NCI-H2171 treated with DMSO at 0.1 percent for 48 hours (cell line): ENCODE measurements at regions not wholly inside any gene's neighbourhood (a gene's known extent, or its start where the extent isn't known, plus 50 kb on each side); places are given as distances from the start of the nearest gene placed in this dataset.
A peak's percentile ranks its signal among the peaks of the same experiment; 100 is the strongest.
"Not testable (repeated sequence)": the region's sequence is repeated elsewhere in the genome, so short reads cannot be mapped to it uniquely, and the experiment has no call there.

Experiments
- DNase-seq: peaks from one replicate; lab custom pipeline; 2025; lab: John Stamatoyannopoulos, UW

GRCh38 chr11:109934151-109934550 is 159.0 kb upstream of the ZC3H12C start:
- DNase-seq: no peak

GRCh38 chr11:109936661-109937180 is 156.5 kb upstream of the ZC3H12C start:
- no peak for DNase-seq

DNA sequence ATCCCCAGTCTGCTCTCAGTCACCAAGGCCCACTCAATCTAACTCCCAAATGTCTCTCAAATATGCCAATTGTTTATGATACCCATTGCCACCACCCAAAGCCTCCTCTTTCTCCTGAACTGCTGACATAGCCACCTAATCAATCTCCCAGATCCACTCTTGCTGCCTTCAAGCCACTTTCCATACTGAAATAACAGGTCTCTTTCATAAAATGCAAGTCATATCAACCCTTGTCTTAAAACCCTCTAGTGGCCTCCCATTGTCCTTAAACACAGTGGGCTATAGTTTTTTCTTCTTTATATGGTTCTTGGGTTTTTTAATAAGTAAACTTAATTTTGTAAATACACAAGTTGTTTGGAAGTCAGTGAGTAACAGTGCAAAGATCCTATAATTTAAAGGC is 155.2 kb upstream of the ZC3H12C start:
- DNase-seq: no peak

DNA sequence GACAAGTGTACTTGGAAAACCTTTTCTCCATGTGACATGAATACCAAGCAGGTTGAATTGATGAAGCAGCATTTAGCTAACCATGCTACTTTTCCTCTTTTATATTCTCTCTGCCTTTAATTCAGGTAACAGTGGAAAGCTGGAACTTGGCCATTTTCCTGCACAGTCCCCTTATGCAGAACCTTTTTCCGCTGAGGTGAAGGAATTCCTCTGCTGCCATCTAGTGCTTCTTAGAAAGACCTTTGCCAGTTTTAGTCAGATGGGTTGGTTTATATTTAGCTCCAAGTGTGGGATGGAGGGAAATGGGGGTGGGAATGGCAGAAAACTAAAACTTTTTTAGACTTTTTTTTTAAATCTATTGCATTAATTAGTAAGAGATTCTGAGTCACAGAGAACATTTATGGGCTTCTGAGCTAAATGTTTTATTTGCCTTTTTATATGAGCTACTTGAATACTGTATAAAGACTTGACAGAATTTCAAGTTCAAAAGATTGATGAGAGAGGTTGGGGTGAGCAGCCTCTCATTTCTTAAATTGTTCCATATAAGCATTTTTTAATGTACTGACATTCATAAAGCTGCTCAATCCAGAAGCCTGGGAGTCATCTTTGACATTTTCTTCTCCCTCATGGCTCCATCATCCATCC is 153.9 kb upstream of the ZC3H12C start:
- DNase-seq: peak; percentile 93

DNA sequence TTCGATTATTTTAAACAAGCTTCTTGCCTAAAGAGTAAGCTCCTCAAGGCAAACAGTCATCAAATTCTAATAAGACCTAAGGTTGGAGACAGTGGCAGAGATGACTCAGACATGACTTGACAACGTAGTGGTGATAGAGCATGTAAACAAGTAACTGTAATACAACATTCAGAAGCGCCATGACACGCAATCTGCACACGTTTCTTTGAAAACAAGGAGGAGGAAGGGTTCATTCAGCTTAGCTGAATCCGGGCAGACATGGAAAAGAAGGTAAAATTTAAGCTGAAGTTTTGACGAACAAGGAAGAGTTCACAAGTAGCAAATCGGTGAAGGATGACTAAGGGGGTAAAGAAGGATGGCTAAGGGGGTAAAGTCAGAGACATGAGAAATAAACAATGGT is 152.4 kb upstream of the ZC3H12C start:
- no peak for DNase-seq

GRCh38 chr11:109945626-109946321 is 147.4 kb upstream of the ZC3H12C start:
- DNase-seq: no peak

GRCh38 chr11:109946322-109946846 is 146.8 kb upstream of the ZC3H12C start:
- peak; percentile 89 for DNase-seq

DNA sequence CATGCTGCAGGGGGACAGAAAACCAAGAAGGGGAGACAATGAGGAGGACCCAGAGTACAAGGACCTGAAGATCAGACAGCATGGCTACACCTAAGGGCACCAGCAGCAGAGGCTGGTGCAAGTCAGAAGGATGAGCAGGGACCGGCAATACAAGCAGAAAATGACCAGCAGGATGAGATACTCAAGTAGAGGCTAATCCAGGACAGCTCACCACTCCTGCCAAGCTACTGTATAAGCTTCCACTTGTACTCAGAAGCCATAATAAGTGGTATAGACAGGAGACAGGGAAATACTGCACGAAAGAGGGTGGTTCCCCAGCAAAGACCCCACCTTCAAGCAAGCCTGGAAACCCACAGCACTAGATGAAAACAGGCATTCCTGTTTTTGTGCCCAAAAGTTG is 138.7 kb upstream of the ZC3H12C start:
- DNase-seq: no peak

DNA sequence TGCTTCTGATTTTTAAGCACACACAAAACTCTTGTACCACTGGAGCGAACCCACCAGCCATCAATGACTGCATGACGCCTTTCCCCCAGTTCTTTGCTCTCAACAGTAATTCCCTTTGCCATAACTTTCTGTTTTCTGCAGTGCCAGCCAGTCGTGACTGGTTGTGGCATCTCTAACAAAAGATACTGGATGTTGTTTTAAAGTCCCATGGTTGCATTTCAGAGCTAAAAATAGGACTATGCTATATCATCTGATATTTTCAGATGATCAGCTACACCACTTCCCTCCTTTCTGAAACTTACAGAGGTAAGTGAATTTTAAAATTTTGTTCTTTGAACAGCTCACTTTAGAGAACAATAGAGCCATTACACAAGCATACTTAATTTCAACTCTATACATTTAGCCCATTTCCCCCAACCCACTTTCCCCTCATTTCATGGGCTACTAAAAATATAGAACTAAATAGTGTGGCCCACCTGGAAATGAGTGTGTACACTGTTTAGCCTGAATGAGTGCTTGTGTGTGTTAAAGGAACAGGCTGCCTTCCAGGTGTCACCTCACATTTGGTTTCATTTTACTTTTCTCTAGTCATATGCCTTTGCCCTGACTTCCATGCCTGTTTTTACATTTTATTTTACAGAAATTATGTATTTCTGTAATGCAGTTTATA is 136.9 kb upstream of the ZC3H12C start:
- peak; percentile 18 for DNase-seq

DNA sequence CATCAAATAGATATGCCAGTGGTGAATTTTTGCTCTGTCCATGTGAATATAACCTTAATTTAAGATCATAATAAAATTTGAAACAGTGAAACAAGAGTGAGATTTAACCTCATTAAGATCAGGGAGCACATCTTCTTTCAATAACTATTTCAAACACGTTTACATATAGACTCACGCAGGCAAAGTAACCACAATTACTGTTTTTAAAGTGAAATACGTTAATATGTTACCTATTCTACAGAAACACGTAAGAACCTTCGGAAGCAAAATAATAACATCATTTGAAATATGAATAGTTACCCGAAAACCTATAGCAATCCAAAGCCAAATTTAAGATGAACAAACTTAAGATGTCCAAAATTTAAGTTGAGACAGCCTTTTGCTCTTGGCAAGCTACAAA is 136.2 kb upstream of the ZC3H12C start:
- no peak for DNase-seq

GRCh38 chr11:109957601-109958000 is 135.6 kb upstream of the ZC3H12C start:
- no peak for DNase-seq

GRCh38 chr11:109958131-109958820 is 134.9 kb upstream of the ZC3H12C start:
- DNase-seq: no peak

DNA sequence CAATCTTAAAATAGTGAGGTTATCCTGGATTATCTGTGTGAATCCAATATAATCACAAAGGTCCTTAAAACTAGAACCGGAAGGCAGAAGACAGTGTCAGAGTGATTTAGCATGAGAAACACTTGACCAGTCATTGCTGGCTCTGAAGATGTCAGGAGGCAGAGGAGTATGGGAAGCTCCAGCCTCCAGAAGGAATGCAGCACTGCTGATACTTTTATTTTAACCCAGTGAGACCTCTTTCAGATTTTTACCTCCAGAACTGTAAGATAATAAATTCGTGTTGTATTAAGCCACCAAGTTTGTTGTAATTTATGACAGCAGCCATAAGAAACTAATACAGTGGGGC is 134.4 kb upstream of the ZC3H12C start:
- DNase-seq: no peak

GRCh38 chr11:109960831-109961230 is 132.4 kb upstream of the ZC3H12C start:
- no peak for DNase-seq

- DNase-seq: no peak
These were observed 131.9 kb upstream of the ZC3H12C start for GRCh38 chr11:109961261-109961660.

- DNase-seq: peak; percentile 82
These were observed 130.1 kb upstream of the ZC3H12C start for GRCh38 chr11:109963101-109963500.

GRCh38 chr11:109964487-109964886 is 128.7 kb upstream of the ZC3H12C start:
- peak; percentile 86 for DNase-seq

DNA sequence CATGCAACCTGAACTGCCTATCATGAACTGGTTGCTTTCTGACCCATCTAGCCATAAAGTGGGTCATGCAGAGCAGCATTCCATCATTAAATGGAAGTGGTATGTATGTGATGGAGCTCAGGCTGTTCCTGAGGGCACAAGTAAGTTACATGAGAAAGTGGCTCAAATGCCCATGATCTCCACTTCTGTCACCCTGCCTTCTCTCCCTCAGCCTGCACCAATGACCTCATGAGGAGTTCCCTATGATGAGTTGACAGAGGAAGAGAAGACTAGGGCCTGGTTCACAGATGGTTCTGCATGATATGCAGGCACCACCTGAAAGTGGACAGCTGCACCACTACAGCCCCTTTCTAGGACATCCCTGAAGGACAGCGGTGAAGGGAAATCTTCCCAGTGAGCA is 127.7 kb upstream of the ZC3H12C start:
- not testable (repeated sequence) for DNase-seq

GRCh38 chr11:109965926-109966325 is 127.3 kb upstream of the ZC3H12C start:
- DNase-seq: not testable (repeated sequence)

DNA sequence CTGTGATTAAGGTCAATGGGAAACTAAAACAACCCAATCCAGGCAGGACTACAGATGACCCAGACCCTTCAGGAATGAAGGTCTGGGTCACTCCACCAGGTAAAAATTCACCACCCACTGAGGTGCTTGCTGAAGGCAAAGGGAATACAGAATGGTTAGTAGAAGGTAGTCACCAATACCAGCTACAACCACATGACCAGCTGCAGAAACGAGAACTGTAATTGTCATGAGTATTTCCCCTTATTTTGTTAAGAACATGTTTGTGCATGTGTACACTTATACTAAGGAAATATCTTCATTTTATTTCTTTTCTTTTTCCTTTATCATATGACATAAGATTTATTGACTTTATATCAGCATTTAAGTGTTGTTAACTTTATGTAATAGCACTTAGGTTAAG is 126.1 kb upstream of the ZC3H12C start:
- not testable (repeated sequence) for DNase-seq

DNA sequence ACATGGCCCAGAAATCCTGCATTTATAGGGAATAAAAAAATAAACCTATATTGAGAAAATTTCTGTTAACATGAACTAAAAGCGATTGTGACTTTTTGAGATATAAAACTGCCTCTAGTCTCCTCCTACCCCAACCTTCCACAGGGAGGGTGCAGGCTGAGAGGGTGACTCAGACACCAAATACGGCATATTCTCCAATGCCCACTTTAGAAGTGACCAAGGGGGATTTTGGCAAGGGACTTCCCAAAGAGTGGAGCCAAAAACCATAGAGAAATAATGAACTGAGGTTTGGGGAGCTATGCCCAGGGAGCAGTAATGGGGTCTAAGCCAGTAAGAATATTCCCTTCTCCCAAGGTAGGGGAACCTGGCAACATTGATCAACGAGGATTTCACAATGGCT is 124.9 kb upstream of the ZC3H12C start:
- DNase-seq: no peak

DNA sequence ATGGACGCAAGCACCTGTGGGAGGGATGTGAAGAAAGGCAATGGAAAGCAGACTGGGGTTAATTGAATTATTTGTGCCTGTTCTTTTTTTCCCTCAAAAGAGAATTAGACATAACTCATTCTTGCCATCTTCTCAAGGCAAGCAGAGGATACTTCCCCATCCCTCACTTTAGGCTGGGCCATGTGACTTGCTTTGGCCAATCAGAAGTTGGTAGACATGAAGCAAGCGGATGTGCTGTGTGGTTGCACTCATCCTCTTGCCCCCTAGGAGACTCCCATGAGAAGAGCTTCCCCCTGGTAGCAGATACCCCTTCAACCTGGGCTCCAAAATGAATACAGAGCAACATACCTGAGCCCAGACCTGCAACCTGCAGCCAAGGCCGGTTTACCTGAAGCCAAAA is 124.4 kb upstream of the ZC3H12C start:
- DNase-seq: no peak
